AG04450 (cell line): ENCODE measurements at regions not wholly inside any gene's neighbourhood (a gene's known extent, or its start where the extent isn't known, plus 50 kb on each side); places are given as distances from the start of the nearest gene placed in this dataset.

Source experiments
- CTCF ChIA-PET: fragments of 300-600, 350-600 bp; formaldehyde crosslinking; extraction: SDS; loops from one replicate; lab custom pipeline; 2022; ENCODE audit warnings: antibody characterized with exemption, inconsistent platforms; lab: Charles Lee
- POLR2A ChIA-PET: fragments of 350-600 bp; formaldehyde crosslinking; extraction: SDS; loops from one replicate; lab custom pipeline; 2021; ENCODE audit warnings: antibody characterized with exemption, inconsistent platforms; lab: Yijun Ruan, JAX
- DNase-seq: peaks from one replicate; pipeline ENCODE4 v3.0.0-alpha.2; 2011; ENCODE audit warnings: low read depth, low spot score
- H3K27ac ChIP-seq: one replicate; pipeline ENCODE4 v1.5.1; 2012; ENCODE audit warnings: low read depth, low read length, control low read depth
- H3K27me3 ChIP-seq: one replicate; pipeline ENCODE4 v1.6.0; 2012; ENCODE audit warnings: low read length; ENCODE audit not compliant: control insufficient read depth, insufficient read depth
- H3K4me3 ChIP-seq: 2 replicates; pipeline ENCODE4 v1.5.1; 2011; ENCODE audit warnings: mild to moderate bottlenecking, low read depth, low read length, control low read depth
- H3K9me3 ChIP-seq: 2 replicates; pipeline ENCODE4 v1.5.1; 2012; ENCODE audit warnings: low read length; ENCODE audit not compliant: control insufficient read depth, insufficient read depth
- TF ChIP-seq, protein P1 (sequence below): IDR thresholded peaks from 2 replicates; pipeline ENCODE4 v1.5.1; 2011; ENCODE audit warnings: low read depth, low read length, control low read depth, inconsistent platforms

DNA sequence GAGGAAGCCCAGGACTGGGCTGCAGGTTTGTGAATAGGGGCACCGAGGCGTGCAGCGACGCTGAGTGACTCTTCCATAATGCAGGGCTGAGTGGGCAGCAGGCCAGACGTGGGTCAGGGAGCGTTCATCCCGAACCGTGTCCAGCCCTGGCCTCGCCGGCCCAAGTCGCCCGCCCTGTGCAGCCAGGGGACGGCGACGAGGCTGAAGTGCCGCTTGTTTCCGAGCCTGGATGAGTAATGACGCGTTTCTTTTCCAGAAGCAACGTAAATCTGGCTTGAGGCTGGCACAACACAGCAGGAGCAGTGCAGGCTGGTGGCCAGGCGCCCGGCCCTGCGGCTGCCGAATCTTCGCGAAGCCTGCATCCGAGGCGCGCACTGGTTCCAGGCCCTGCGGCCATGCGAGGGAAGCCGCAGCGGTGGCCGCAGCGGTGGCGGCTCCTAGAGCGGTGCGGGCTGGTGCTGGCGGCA lies 74.0 kb upstream of the SEC61G start:
- TF ChIP-seq, protein P1, sequence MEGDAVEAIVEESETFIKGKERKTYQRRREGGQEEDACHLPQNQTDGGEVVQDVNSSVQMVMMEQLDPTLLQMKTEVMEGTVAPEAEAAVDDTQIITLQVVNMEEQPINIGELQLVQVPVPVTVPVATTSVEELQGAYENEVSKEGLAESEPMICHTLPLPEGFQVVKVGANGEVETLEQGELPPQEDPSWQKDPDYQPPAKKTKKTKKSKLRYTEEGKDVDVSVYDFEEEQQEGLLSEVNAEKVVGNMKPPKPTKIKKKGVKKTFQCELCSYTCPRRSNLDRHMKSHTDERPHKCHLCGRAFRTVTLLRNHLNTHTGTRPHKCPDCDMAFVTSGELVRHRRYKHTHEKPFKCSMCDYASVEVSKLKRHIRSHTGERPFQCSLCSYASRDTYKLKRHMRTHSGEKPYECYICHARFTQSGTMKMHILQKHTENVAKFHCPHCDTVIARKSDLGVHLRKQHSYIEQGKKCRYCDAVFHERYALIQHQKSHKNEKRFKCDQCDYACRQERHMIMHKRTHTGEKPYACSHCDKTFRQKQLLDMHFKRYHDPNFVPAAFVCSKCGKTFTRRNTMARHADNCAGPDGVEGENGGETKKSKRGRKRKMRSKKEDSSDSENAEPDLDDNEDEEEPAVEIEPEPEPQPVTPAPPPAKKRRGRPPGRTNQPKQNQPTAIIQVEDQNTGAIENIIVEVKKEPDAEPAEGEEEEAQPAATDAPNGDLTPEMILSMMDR, result no peak
- DNase-seq, result no peak
- ChIA-PET CTCF (no interaction called here), POLR2A (no interaction called here)
- Histone ChIP-seq H3K27ac (no peak overlapping the region), H3K4me3 (no peak overlapping the region), H3K27me3 (no peaks in the 10 kb centered on the region), H3K9me3 (peaks cover 4% of the 10 kb centered on the region; the same call in 1 of the 2 replicates)

DNA sequence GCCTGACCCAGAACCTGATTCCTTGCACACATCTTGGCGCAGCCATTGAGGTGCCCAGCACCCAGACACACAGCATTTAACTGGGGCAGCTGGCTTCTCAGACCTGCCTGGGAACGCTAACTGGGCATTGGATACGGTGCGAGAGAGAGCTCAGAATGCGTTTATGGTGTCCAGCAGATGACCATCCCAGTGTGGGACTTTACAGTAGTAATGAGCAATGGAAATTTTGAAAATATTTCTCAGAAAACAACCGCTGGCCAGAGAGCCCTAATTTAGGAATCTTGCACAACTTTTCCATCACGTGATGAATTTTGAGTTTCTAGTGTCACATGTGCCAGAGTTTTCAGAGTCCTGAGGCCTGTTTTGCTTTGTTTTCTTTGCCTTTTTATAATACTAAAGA lies 78.2 kb upstream of the SEC61G start:
- H3K27ac ChIP-seq, result no peak overlapping the region
- no peak overlapping the region for H3K4me3 ChIP-seq
- DNase-seq, result no peak
- peaks cover 4% of the 10 kb centered on the region; the same call in 1 of the 2 replicates for H3K9me3 ChIP-seq
- TF ChIP-seq, protein P1, result no peak
- H3K27me3 ChIP-seq, result no peaks in the 10 kb centered on the region
- CTCF ChIA-PET, result interaction anchor here (3.6 to 4.6 kb wide), 3 partner anchors 48 to 418 kb away, joined by 11 to 40 read pairs (median 25); no protein-coding TSS in a partner anchor
- POLR2A ChIA-PET, result no interaction called here

DNA sequence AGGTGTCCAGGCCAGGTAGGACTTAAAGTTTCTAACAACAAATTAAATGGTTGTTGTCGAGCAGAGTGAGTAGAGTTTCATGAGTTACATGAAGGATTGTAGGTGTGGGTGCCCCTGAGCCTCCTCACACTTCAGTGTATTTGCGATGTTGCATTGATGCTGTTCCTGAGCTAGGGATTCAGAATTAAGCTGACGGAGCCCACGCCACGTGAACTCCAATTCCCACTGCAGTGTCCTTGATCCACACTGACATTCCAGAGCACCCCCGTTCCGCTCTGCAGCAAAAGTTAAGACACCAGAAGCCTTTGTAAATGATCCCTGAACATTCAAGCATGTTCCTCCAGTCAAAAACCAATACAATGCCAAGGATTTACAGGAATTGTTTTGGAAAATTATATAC lies 78.8 kb upstream of the SEC61G start:
- Histone ChIP-seq H3K27ac (no peak overlapping the region), H3K27me3 (no peaks in the 10 kb centered on the region), H3K9me3 (peaks cover 4% of the 10 kb centered on the region; the same call in 1 of the 2 replicates), H3K4me3 (no peak overlapping the region)
- CTCF ChIA-PET, result interaction anchor here (3.6 to 4.6 kb wide), 3 partner anchors 49 to 417 kb away, joined by 11 to 40 read pairs (median 25); no protein-coding TSS in a partner anchor
- POLR2A ChIA-PET, result no interaction called here
- TF ChIP-seq, protein P1, result no peak
- DNase-seq, result no peak

DNA sequence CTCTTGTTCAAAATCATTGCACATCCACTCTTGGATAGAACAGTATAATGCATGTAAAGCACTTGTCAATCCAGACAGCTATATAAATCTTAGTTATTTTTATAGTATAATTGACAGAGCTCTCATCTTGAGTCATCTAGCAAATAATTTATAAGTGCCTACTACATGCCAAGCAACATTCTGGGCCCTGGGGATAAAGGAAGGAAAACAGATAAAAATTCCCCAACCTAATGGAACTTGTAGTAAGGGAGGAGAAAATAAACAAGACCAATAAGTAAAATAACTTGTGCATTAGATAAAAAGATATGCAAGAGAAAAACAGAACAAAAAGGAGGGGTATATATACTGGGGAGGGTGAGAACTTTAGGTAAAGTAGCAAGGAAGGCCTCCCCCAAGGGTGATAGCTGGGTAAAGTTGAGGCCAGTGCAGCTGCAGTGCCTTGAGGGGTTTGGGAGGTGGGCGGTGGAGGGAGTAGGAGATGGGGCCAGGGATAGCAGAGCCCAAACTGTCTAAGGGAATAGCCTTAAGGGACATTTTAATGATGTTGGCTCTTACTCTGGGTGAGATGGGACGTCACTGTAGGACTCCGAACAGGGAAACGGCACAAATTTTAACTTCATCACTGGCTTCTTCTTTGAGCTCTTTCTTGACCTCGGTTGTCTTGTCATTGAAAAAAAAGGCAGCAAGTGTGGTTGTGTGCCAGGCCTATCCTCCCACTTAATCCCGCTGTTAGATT lies 79.3 kb upstream of the SEC61G start:
- TF ChIP-seq, protein P1, result no peak
- POLR2A ChIA-PET, result no interaction called here
- CTCF ChIA-PET, result interaction anchor here (0.9 to 4.6 kb wide), 8 partner anchors 15 to 417 kb away, joined by 3 to 40 read pairs (median 5); no protein-coding TSS in a partner anchor

More for the DNA sequence above, 79.3 kb upstream of the SEC61G start:
- no peak overlapping the region for H3K4me3 ChIP-seq
- DNase-seq, result no peak
- no peaks in the 10 kb centered on the region for H3K27me3 ChIP-seq
- peaks cover 4% of the 10 kb centered on the region; the same call in 1 of the 2 replicates for H3K9me3 ChIP-seq
- H3K27ac ChIP-seq, result no peak overlapping the region
